GM18519 (cell line): ENCODE measurements at regions not wholly inside any gene's neighbourhood (a gene's known extent, or its start where the extent isn't known, plus 50 kb on each side); places are given as distances from the start of the nearest gene placed in this dataset.

Source experiments
- ATAC-seq: cut with Tn5 transposase; IDR thresholded peaks from one replicate; pipeline ENCODE4 v1.9.1; 2021; ENCODE audit warnings: mild to moderate bottlenecking, moderate library complexity; ENCODE audit not compliant: unreplicated experiment, low FRiP score

- ATAC-seq: no peak
These were observed 180.6 kb upstream of the CDH8 start for GRCh38 chr16:62216837-62217236.

GRCh38 chr16:62213763-62214162 is 177.5 kb upstream of the CDH8 start:
- no peak for ATAC-seq

- no peak for ATAC-seq
These were observed 172.7 kb upstream of the CDH8 start for GRCh38 chr16:62208934-62209333.

GRCh38 chr16:62205459-62205858 is 169.2 kb upstream of the CDH8 start:
- no peak for ATAC-seq

GRCh38 chr16:62201911-62202310 is 165.7 kb upstream of the CDH8 start:
- ATAC-seq: no peak

GRCh38 chr16:62194828-62195227 is 158.6 kb upstream of the CDH8 start:
- ATAC-seq: no peak

- ATAC-seq: no peak
These were observed 154.2 kb upstream of the CDH8 start for GRCh38 chr16:62190426-62190825.

GRCh38 chr16:62177351-62178203 is 141.3 kb upstream of the CDH8 start:
- no peak for ATAC-seq

- ATAC-seq: no peak
These were observed 134.4 kb upstream of the CDH8 start for GRCh38 chr16:62170642-62171041.

GRCh38 chr16:62167551-62167950 is 131.3 kb upstream of the CDH8 start:
- no peak for ATAC-seq

- ATAC-seq: no peak
These were observed 121.3 kb upstream of the CDH8 start for GRCh38 chr16:62157544-62157943.

- ATAC-seq: no peak
These were observed 120.7 kb upstream of the CDH8 start for GRCh38 chr16:62156971-62157370.

GRCh38 chr16:62149631-62150030 is 113.4 kb upstream of the CDH8 start:
- no peak for ATAC-seq

- no peak for ATAC-seq
These were observed 101.8 kb upstream of the CDH8 start for GRCh38 chr16:62137996-62138395.

GRCh38 chr16:62135911-62136310 is 99.7 kb upstream of the CDH8 start:
- ATAC-seq: no peak

- no peak for ATAC-seq
These were observed 99.2 kb upstream of the CDH8 start for GRCh38 chr16:62135446-62135845.

GRCh38 chr16:62130101-62130500 is 93.9 kb upstream of the CDH8 start:
- no peak for ATAC-seq

- no peak for ATAC-seq
These were observed 69.0 kb upstream of the CDH8 start for GRCh38 chr16:62105244-62105643.

GRCh38 chr16:62102588-62102987 is 66.3 kb upstream of the CDH8 start:
- ATAC-seq: no peak

GRCh38 chr16:62100651-62101050 is 64.4 kb upstream of the CDH8 start:
- no peak for ATAC-seq

- ATAC-seq: no peak
These were observed 53.5 kb upstream of the CDH8 start for GRCh38 chr16:62089715-62090114.

- ATAC-seq: no peak
These were observed 52.6 kb upstream of the CDH8 start for GRCh38 chr16:62088731-62089410.
